ENCODE measurements at regions not wholly inside any gene's neighbourhood (a gene's known extent, or its start where the extent isn't known, plus 50 kb on each side); places are given as distances from the start of the nearest gene placed in this dataset.

DNA sequence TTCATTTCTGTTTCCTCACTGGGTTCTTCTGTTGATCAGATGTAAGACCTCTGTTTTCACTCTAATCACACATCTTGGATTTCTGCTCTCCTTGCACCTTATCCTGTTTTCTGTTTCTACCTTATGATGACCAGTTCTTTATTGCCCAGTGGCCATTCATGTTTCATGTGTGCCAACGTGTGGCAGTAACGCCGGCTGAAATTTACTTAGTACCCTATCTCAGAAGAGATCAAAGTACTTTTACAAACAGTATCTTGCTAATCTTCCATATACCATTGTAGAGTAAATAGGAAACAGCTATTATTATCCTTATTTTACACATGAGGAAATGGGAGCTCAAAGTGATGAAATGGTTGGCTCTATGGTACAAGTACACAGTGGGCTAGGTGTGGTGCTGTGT is 74.0 kb downstream of the GATA3 start:
- Histone ChIP-seq H3K27me3 (ENCODE audit: control insufficient read depth in 5 of 5, insufficient read depth in 4 of 5, low read length in 5 of 5) (no peaks in the 10 kb centered on the region), H3K9ac (ENCODE audit: low read length in 5 of 5) (no peak overlapping the region), H3K9me3 (ENCODE audit: control insufficient read depth in 5 of 5, low read length in 5 of 5) (no peaks in the 10 kb centered on the region), H3K36me3 (ENCODE audit: control insufficient read depth in 5 of 5, insufficient read depth in 5 of 5, low read length in 5 of 5) (no peaks in the 10 kb centered on the region), H3K4me3 (ENCODE audit: low read depth in 1 of 5, low read length in 5 of 5) (no peak overlapping the region), H3K4me1 (ENCODE audit: control insufficient read depth in 5 of 5, insufficient read depth in 5 of 5, low read length in 5 of 5) (no peaks in the 10 kb centered on the region), H3K27ac (ENCODE audit: low read depth, low read length) (no peak overlapping the region)

GRCh38 chr10:8129438-8129837 is 75.0 kb downstream of the GATA3 start:
- Histone ChIP-seq H3K4me3 (ENCODE audit: low read depth in 1 of 5, low read length in 5 of 5) (no peak overlapping the region), H3K4me1 (ENCODE audit: control insufficient read depth in 5 of 5, insufficient read depth in 5 of 5, low read length in 5 of 5) (no peaks in the 10 kb centered on the region), H3K36me3 (ENCODE audit: control insufficient read depth in 5 of 5, insufficient read depth in 5 of 5, low read length in 5 of 5) (no peaks in the 10 kb centered on the region), H3K27ac (ENCODE audit: low read depth, low read length) (no peak overlapping the region), H3K9ac (ENCODE audit: low read length in 5 of 5) (no peak overlapping the region), H3K27me3 (ENCODE audit: control insufficient read depth in 5 of 5, insufficient read depth in 4 of 5, low read length in 5 of 5) (no peaks in the 10 kb centered on the region), H3K9me3 (ENCODE audit: control insufficient read depth in 5 of 5, low read length in 5 of 5) (no peaks in the 10 kb centered on the region)

DNA sequence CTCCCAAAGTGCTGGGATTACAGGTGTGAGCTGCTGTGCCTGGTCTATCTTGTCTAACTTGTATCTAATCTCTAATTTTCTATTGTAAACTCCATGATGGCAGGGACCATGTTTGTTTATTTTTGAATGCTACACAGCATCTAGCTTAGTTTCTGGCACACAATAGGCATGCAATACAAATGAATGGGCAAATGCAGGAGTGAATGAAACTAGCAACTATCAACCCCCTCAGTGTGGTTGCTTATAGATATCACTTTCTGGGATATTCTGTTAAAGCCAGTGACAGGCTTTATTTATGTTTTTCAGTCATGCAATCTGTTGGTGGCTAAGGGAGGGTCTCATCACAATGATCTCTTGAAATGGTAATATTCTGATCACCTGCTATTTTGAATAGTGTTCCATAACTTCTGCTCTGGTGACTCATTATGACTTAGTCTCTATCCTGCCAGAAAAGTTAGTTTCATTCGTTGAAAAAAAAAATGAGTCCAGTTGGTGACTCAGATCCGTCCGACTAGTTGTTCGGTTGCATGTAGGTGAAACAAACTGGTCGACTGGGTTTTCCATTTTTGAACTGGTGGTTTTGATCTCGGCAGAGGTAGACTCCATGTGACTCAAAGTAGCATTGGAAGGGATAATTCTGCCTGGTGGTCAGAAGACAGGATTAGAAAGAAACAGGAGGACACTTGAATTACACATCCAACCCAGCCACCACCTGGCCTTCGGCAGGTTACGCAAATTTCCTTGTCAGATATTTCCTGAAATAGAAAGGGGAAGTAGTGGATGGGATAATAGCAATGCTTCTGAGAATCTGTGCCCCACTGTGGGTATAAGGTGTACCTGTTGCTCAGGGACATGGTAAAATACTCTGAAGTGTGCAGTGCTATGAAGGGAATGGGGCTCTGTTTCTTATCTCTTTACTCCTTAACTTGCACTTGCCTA is 76.8 kb downstream of the GATA3 start:
- H3K36me3 ChIP-seq (ENCODE audit: control insufficient read depth in 5 of 5, insufficient read depth in 5 of 5, low read length in 5 of 5) = no peaks in the 10 kb centered on the region
- no peaks in the 10 kb centered on the region for H3K27me3 ChIP-seq (ENCODE audit: control insufficient read depth in 5 of 5, insufficient read depth in 4 of 5, low read length in 5 of 5)
- H3K9me3 ChIP-seq (ENCODE audit: control insufficient read depth in 5 of 5, low read length in 5 of 5) = no peaks in the 10 kb centered on the region
- H3K27ac ChIP-seq (ENCODE audit: low read depth, low read length) = no peak overlapping the region
- H3K4me1 ChIP-seq (ENCODE audit: control insufficient read depth in 5 of 5, insufficient read depth in 5 of 5, low read length in 5 of 5) = no peaks in the 10 kb centered on the region
- no peak overlapping the region for H3K9ac ChIP-seq (ENCODE audit: low read length in 5 of 5)
- no peak overlapping the region for H3K4me3 ChIP-seq (ENCODE audit: low read depth in 1 of 5, low read length in 5 of 5)

- no peaks in the 10 kb centered on the region for H3K36me3 ChIP-seq (ENCODE audit: control insufficient read depth in 5 of 5, insufficient read depth in 5 of 5, low read length in 5 of 5)
- H3K4me1 ChIP-seq (ENCODE audit: control insufficient read depth in 5 of 5, insufficient read depth in 5 of 5, low read length in 5 of 5) = no peaks in the 10 kb centered on the region
- H3K9ac ChIP-seq (ENCODE audit: low read length in 5 of 5) = no peak overlapping the region
- no peaks in the 10 kb centered on the region for H3K9me3 ChIP-seq (ENCODE audit: control insufficient read depth in 5 of 5, low read length in 5 of 5)
- H3K27ac ChIP-seq (ENCODE audit: low read depth, low read length) = no peak overlapping the region
- H3K27me3 ChIP-seq (ENCODE audit: control insufficient read depth in 5 of 5, insufficient read depth in 4 of 5, low read length in 5 of 5) = no peaks in the 10 kb centered on the region
- no peak overlapping the region for H3K4me3 ChIP-seq (ENCODE audit: low read depth in 1 of 5, low read length in 5 of 5)
Observed at GRCh38 chr10:8133146-8133545, 78.7 kb downstream of the GATA3 start.

GRCh38 chr10:8136736-8137135 is 82.2 kb downstream of the GATA3 start:
- H3K9ac ChIP-seq (ENCODE audit: low read length in 5 of 5) = no peak overlapping the region
- H3K4me3 ChIP-seq (ENCODE audit: low read depth in 1 of 5, low read length in 5 of 5) = no peak overlapping the region
- no peaks in the 10 kb centered on the region for H3K9me3 ChIP-seq (ENCODE audit: control insufficient read depth in 5 of 5, low read length in 5 of 5)
- H3K36me3 ChIP-seq (ENCODE audit: control insufficient read depth in 5 of 5, insufficient read depth in 5 of 5, low read length in 5 of 5) = no peaks in the 10 kb centered on the region
- no peaks in the 10 kb centered on the region for H3K4me1 ChIP-seq (ENCODE audit: control insufficient read depth in 5 of 5, insufficient read depth in 5 of 5, low read length in 5 of 5)
- H3K27ac ChIP-seq (ENCODE audit: low read depth, low read length) = no peak overlapping the region
- H3K27me3 ChIP-seq (ENCODE audit: control insufficient read depth in 5 of 5, insufficient read depth in 4 of 5, low read length in 5 of 5) = peaks cover 0 to 3% (median 0%) of the 10 kb centered on the region in 5 donors

GRCh38 chr10:8137272-8137681 is 82.8 kb downstream of the GATA3 start:
- H3K27me3 ChIP-seq (ENCODE audit: control insufficient read depth in 5 of 5, insufficient read depth in 4 of 5, low read length in 5 of 5) = peaks cover 0 to 3% (median 0%) of the 10 kb centered on the region in 5 donors
- no peaks in the 10 kb centered on the region for H3K36me3 ChIP-seq (ENCODE audit: control insufficient read depth in 5 of 5, insufficient read depth in 5 of 5, low read length in 5 of 5)
- no peak overlapping the region for H3K27ac ChIP-seq (ENCODE audit: low read depth, low read length)
- H3K4me1 ChIP-seq (ENCODE audit: control insufficient read depth in 5 of 5, insufficient read depth in 5 of 5, low read length in 5 of 5) = no peaks in the 10 kb centered on the region
- no peak overlapping the region for H3K9ac ChIP-seq (ENCODE audit: low read length in 5 of 5)
- H3K4me3 ChIP-seq (ENCODE audit: low read depth in 1 of 5, low read length in 5 of 5) = no peak overlapping the region
- no peaks in the 10 kb centered on the region for H3K9me3 ChIP-seq (ENCODE audit: control insufficient read depth in 5 of 5, low read length in 5 of 5)

- Histone ChIP-seq H3K27ac (ENCODE audit: low read depth, low read length) (no peak overlapping the region), H3K4me3 (ENCODE audit: low read depth in 1 of 5, low read length in 5 of 5) (no peak overlapping the region), H3K27me3 (ENCODE audit: control insufficient read depth in 5 of 5, insufficient read depth in 4 of 5, low read length in 5 of 5) (peaks cover 0 to 3% (median 0%) of the 10 kb centered on the region in 5 donors), H3K9me3 (ENCODE audit: control insufficient read depth in 5 of 5, low read length in 5 of 5) (no peaks in the 10 kb centered on the region), H3K36me3 (ENCODE audit: control insufficient read depth in 5 of 5, insufficient read depth in 5 of 5, low read length in 5 of 5) (no peaks in the 10 kb centered on the region), H3K9ac (ENCODE audit: low read length in 5 of 5) (no peak overlapping the region), H3K4me1 (ENCODE audit: control insufficient read depth in 5 of 5, insufficient read depth in 5 of 5, low read length in 5 of 5) (no peaks in the 10 kb centered on the region)
Observed at GRCh38 chr10:8137726-8138125, 83.2 kb downstream of the GATA3 start.

GRCh38 chr10:8138471-8138870 is 84.0 kb downstream of the GATA3 start:
- H3K4me3 ChIP-seq (ENCODE audit: low read depth in 1 of 5, low read length in 5 of 5) = no peak overlapping the region
- no peaks in the 10 kb centered on the region for H3K36me3 ChIP-seq (ENCODE audit: control insufficient read depth in 5 of 5, insufficient read depth in 5 of 5, low read length in 5 of 5)
- no peak overlapping the region for H3K9ac ChIP-seq (ENCODE audit: low read length in 5 of 5)
- peaks cover 0 to 3% (median 0%) of the 10 kb centered on the region in 5 donors for H3K27me3 ChIP-seq (ENCODE audit: control insufficient read depth in 5 of 5, insufficient read depth in 4 of 5, low read length in 5 of 5)
- H3K9me3 ChIP-seq (ENCODE audit: control insufficient read depth in 5 of 5, low read length in 5 of 5) = no peaks in the 10 kb centered on the region
- peaks cover 0 to 1% (median 0%) of the 10 kb centered on the region in 5 donors for H3K4me1 ChIP-seq (ENCODE audit: control insufficient read depth in 5 of 5, insufficient read depth in 5 of 5, low read length in 5 of 5)
- no peak overlapping the region for H3K27ac ChIP-seq (ENCODE audit: low read depth, low read length)

GRCh38 chr10:8144496-8144895 is 90.0 kb downstream of the GATA3 start:
- H3K9ac ChIP-seq (ENCODE audit: low read length in 5 of 5) = no peak overlapping the region

GRCh38 chr10:8146650-8147049 is 92.2 kb downstream of the GATA3 start:
- Histone ChIP-seq H3K36me3 (ENCODE audit: control insufficient read depth in 5 of 5, insufficient read depth in 5 of 5, low read length in 5 of 5) (no peaks in the 10 kb centered on the region), H3K9ac (ENCODE audit: low read length in 5 of 5) (no peak overlapping the region), H3K4me3 (ENCODE audit: low read depth in 1 of 5, low read length in 5 of 5) (no peak overlapping the region), H3K9me3 (ENCODE audit: control insufficient read depth in 5 of 5, low read length in 5 of 5) (no peaks in the 10 kb centered on the region), H3K27ac (ENCODE audit: low read depth, low read length) (no peak overlapping the region), H3K4me1 (ENCODE audit: control insufficient read depth in 5 of 5, insufficient read depth in 5 of 5, low read length in 5 of 5) (peaks cover 0 to 4% (median 0%) of the 10 kb centered on the region in 5 donors), H3K27me3 (ENCODE audit: control insufficient read depth in 5 of 5, insufficient read depth in 4 of 5, low read length in 5 of 5) (peaks cover 0 to 4% (median 0%) of the 10 kb centered on the region in 5 donors)

More at GRCh38 chr10:8144496-8144895, 90.0 kb downstream of the GATA3 start:
- H3K27ac ChIP-seq (ENCODE audit: low read depth, low read length) = no peak overlapping the region
- no peaks in the 10 kb centered on the region for H3K9me3 ChIP-seq (ENCODE audit: control insufficient read depth in 5 of 5, low read length in 5 of 5)
- H3K4me3 ChIP-seq (ENCODE audit: low read depth in 1 of 5, low read length in 5 of 5) = no peak overlapping the region
- peaks cover 0 to 4% (median 0%) of the 10 kb centered on the region in 5 donors for H3K4me1 ChIP-seq (ENCODE audit: control insufficient read depth in 5 of 5, insufficient read depth in 5 of 5, low read length in 5 of 5)
- peaks cover 0 to 4% (median 2%) of the 10 kb centered on the region in 5 donors for H3K27me3 ChIP-seq (ENCODE audit: control insufficient read depth in 5 of 5, insufficient read depth in 4 of 5, low read length in 5 of 5)
- H3K36me3 ChIP-seq (ENCODE audit: control insufficient read depth in 5 of 5, insufficient read depth in 5 of 5, low read length in 5 of 5) = no peaks in the 10 kb centered on the region
